ENCODE measurements at regions not wholly inside any gene's neighbourhood (a gene's known extent, or its start where the extent isn't known, plus 50 kb on each side); places are given as distances from the start of the nearest gene placed in this dataset.

DNA sequence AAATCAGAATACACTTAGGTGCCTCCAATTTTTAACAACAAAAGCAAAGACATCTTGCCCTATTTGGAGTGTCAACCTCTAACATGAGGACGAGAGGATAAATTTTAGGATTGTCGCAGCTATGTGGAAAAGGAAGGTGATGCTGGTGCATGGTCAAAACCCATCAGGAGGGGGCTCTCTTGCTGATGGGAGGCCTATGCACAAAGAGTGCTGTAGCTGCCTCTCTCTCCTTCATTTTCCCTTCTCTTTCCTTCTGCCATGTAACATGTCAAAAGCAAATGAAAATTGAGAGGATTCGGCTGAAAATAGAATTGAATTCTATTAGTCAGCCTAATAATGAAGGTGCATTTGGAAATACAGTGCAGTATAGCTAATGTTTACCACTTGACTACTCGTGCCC, 578.7 kb upstream of the ZNF462 start:
- TF ChIP-seq, protein P1, sequence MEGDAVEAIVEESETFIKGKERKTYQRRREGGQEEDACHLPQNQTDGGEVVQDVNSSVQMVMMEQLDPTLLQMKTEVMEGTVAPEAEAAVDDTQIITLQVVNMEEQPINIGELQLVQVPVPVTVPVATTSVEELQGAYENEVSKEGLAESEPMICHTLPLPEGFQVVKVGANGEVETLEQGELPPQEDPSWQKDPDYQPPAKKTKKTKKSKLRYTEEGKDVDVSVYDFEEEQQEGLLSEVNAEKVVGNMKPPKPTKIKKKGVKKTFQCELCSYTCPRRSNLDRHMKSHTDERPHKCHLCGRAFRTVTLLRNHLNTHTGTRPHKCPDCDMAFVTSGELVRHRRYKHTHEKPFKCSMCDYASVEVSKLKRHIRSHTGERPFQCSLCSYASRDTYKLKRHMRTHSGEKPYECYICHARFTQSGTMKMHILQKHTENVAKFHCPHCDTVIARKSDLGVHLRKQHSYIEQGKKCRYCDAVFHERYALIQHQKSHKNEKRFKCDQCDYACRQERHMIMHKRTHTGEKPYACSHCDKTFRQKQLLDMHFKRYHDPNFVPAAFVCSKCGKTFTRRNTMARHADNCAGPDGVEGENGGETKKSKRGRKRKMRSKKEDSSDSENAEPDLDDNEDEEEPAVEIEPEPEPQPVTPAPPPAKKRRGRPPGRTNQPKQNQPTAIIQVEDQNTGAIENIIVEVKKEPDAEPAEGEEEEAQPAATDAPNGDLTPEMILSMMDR (IDR thresholded peaks at IDR 0.05): no peak
- TF ChIP-seq POLR2A (IDR thresholded peaks at IDR 0.05): no peak

Measured in uterus (tissue), 2 donors.